OCI-LY1 (cell line): ENCODE measurements at regions not wholly inside any gene's neighbourhood (a gene's known extent, or its start where the extent isn't known, plus 50 kb on each side); places are given as distances from the start of the nearest gene placed in this dataset.

Experiments used
- EZH2 ChIP-seq: fragments of 200-600 bp; sonication (generic), shearing (Covaris generic); IDR thresholded peaks from 2 replicates; pipeline ENCODE4 v1.8.0; 2017; ENCODE audit warnings: borderline replicate concordance, mixed run types, mild to moderate bottlenecking, antibody characterized with exemption, low read length, moderate library complexity, mixed read lengths
- TF ChIP-seq, protein P1 (sequence below): fragments of 200-600 bp; sonication (generic), shearing (Covaris generic); IDR thresholded peaks from 2 replicates; pipeline ENCODE4 v1.5.1; 2017; ENCODE audit warnings: mild to moderate bottlenecking, antibody characterized with exemption, low read length, moderate library complexity, mixed read lengths

DNA sequence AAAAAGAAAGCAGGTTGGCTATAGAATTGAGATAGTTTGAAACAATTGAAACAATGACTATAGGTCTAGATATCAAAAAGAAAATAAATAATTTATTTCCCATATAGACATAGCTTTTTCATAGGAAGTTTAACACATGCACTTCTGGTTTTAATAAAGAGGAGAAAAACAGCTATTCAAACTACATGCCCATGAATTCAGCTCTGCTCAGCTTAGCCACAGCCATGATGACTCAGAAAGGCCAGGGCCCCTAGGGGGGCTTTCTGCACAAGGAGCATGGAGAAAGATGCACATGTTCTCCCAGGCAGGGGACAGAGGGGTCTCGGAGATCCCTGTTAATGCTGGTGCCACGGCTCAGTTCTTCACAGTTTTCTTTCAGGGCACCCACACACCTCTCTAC lies 114.0 kb downstream of the GALC start:
- TF ChIP-seq, protein P1, sequence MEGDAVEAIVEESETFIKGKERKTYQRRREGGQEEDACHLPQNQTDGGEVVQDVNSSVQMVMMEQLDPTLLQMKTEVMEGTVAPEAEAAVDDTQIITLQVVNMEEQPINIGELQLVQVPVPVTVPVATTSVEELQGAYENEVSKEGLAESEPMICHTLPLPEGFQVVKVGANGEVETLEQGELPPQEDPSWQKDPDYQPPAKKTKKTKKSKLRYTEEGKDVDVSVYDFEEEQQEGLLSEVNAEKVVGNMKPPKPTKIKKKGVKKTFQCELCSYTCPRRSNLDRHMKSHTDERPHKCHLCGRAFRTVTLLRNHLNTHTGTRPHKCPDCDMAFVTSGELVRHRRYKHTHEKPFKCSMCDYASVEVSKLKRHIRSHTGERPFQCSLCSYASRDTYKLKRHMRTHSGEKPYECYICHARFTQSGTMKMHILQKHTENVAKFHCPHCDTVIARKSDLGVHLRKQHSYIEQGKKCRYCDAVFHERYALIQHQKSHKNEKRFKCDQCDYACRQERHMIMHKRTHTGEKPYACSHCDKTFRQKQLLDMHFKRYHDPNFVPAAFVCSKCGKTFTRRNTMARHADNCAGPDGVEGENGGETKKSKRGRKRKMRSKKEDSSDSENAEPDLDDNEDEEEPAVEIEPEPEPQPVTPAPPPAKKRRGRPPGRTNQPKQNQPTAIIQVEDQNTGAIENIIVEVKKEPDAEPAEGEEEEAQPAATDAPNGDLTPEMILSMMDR, result no peak
- TF ChIP-seq EZH2, result no peak
